ENCODE measurements at regions not wholly inside any gene's neighbourhood (a gene's known extent, or its start where the extent isn't known, plus 50 kb on each side); places are given as distances from the start of the nearest gene placed in this dataset.
"Not testable (repeated sequence)": the region's sequence is repeated elsewhere in the genome, so short reads cannot be mapped to it uniquely, and the experiment has no call there.

- no peak for TF ChIP-seq CTCF (IDR thresholded peaks at IDR 0.05; ENCODE audit: control insufficient read depth, extremely low read depth, insufficient read depth)
- no peak for DNase-seq (ENCODE audit: low read depth)
Measured at GRCh38 chrX:94830717-94831116, 1156.7 kb downstream of the FAM133A start.

GRCh38 chrX:94831364-94831763 lies 1157.4 kb downstream of the FAM133A start:
- no peak overlapping the region for H3K4me3 ChIP-seq (ENCODE audit: low read depth, low read length)
- TF ChIP-seq CTCF (IDR thresholded peaks at IDR 0.05; ENCODE audit: control insufficient read depth, extremely low read depth, insufficient read depth): peak; percentile 47

More at GRCh38 chrX:94830717-94831116, 1156.7 kb downstream of the FAM133A start:
- no peak overlapping the region for H3K4me3 ChIP-seq (ENCODE audit: low read depth, low read length)

GRCh38 chrX:94834226-94834625 lies 1160.2 kb downstream of the FAM133A start:
- H3K4me3 ChIP-seq (ENCODE audit: low read depth, low read length): no peak overlapping the region
- DNase-seq (ENCODE audit: low read depth): no peak
- no peak for TF ChIP-seq CTCF (IDR thresholded peaks at IDR 0.05; ENCODE audit: control insufficient read depth, extremely low read depth, insufficient read depth)

More at GRCh38 chrX:94831364-94831763, 1157.4 kb downstream of the FAM133A start:
- DNase-seq (ENCODE audit: low read depth): no peak

- TF ChIP-seq CTCF (IDR thresholded peaks at IDR 0.05; ENCODE audit: control insufficient read depth, extremely low read depth, insufficient read depth): no peak
- DNase-seq (ENCODE audit: low read depth): no peak
- no peak overlapping the region for H3K4me3 ChIP-seq (ENCODE audit: low read depth, low read length)
Measured at GRCh38 chrX:94850811-94851210, 1176.8 kb downstream of the FAM133A start.

- H3K4me3 ChIP-seq (ENCODE audit: low read depth, low read length): no peak overlapping the region
- DNase-seq (ENCODE audit: low read depth): no peak
- TF ChIP-seq CTCF (IDR thresholded peaks at IDR 0.05; ENCODE audit: control insufficient read depth, extremely low read depth, insufficient read depth): no peak
Measured at GRCh38 chrX:94854251-94854650, 1180.2 kb downstream of the FAM133A start.

- not testable (repeated sequence) for DNase-seq (ENCODE audit: low read depth); H3K4me3 ChIP-seq (ENCODE audit: low read depth, low read length)
Measured at GRCh38 chrX:94862470-94862869, 1188.5 kb downstream of the FAM133A start.

- no peak overlapping the region for H3K4me3 ChIP-seq (ENCODE audit: low read depth, low read length)
Measured at GRCh38 chrX:94871640-94872039, 1197.6 kb downstream of the FAM133A start.

More at GRCh38 chrX:94871640-94872039, 1197.6 kb downstream of the FAM133A start:
- TF ChIP-seq CTCF (IDR thresholded peaks at IDR 0.05; ENCODE audit: control insufficient read depth, extremely low read depth, insufficient read depth): no peak
- no peak for DNase-seq (ENCODE audit: low read depth)
